ENCODE measurements at regions not wholly inside any gene's neighbourhood (a gene's known extent, or its start where the extent isn't known, plus 50 kb on each side); places are given as distances from the start of the nearest gene placed in this dataset.

- no peak for DNase-seq
Observed at GRCh38 chr4:123575291-123575690, 178.7 kb downstream of the SPRY1 start.

DNA sequence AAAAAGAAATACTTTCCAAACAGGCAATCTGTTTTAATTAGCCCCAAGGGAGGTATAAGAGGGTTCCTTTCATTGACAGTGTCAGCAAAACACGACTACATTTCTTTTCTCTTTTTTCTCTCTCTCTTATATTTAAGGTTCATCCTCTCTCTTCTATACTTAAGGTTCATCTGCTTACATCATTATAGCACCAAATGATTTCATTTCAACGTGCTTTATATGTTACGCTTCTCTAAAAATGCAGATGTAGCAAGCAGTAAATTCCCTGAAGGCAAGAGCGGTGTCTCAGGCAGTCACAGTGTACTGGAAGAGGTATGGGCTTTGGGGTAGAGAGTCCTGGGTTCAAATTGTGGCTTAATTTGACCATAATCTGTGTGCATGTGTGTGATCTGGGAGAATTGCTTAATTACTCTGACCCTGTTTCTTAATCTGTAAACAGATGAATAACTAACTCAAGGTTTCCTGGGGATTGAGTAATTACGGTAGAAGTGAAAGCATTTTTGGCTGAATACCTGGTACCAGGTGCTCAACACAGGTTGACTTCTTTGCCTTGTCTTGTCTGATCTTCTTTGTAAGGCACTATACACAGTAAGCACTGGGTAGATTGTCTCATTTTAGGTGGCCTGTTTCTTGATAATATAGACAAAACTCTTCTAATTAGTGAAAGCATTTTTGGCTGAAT is 180.8 kb downstream of the SPRY1 start:
- DNase-seq: no peak

- no peak for DNase-seq
Observed at GRCh38 chr4:123578276-123579029, 181.9 kb downstream of the SPRY1 start.

GRCh38 chr4:123579961-123580360 is 183.4 kb downstream of the SPRY1 start:
- no peak for DNase-seq

GRCh38 chr4:123580981-123581664 is 184.5 kb downstream of the SPRY1 start:
- no peak for DNase-seq

DNA sequence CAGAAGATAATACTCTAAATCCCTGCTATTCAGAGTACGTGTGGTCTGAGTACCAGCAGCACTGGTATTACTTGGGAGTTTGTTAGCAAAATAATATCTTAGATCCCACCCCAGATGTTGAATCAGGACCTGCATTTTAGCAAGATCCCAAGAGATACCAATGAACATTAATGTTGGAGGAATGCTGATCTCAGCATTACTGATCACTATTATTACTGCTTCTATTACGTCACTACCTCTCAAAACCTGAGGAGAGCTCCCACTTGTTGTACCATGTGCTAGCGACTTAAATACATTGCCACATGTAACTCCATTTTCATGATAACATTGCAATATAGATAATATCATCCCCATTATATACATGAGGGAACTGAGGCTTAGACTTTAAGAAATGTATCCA is 185.2 kb downstream of the SPRY1 start:
- DNase-seq: no peak

DNA sequence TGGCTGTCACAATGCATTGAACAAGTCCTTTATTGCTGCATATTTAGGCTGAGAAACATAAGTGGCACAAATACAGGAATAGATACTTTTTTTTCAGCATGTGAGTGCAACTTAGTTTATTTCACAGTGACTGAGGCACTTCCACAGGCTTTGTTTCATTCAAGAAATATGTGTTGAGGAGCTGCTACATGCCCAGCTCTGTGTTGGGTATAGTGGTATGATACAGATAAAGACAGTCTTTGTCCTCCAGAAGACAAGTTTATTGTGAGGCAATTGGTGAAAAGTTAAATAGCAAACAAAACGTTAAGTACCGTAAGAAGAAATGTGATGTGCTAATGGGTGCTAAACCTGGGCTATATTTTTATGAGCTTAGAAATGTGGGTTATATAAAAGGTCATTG is 186.4 kb downstream of the SPRY1 start:
- no peak for DNase-seq

DNA sequence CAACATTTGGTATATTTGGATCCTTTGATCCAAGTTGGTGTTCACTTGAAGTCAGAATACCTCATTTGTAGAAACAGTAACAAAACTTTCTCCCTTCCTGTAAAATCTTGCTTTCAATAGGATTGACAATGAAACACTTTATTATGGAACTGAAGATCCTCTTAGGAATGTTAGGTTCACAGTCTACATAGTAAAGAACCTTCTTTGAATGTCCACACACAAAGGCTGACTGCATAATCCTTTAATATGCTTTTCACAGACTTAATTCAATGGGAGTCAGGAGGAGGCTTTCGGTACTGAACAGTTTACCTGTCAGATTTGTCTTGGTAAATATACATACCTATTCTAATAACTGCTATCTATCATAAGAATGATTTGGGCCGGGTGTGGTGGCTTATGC is 188.5 kb downstream of the SPRY1 start:
- DNase-seq: no peak

GRCh38 chr4:123587983-123588494 is 191.4 kb downstream of the SPRY1 start:
- DNase-seq: no peak

DNA sequence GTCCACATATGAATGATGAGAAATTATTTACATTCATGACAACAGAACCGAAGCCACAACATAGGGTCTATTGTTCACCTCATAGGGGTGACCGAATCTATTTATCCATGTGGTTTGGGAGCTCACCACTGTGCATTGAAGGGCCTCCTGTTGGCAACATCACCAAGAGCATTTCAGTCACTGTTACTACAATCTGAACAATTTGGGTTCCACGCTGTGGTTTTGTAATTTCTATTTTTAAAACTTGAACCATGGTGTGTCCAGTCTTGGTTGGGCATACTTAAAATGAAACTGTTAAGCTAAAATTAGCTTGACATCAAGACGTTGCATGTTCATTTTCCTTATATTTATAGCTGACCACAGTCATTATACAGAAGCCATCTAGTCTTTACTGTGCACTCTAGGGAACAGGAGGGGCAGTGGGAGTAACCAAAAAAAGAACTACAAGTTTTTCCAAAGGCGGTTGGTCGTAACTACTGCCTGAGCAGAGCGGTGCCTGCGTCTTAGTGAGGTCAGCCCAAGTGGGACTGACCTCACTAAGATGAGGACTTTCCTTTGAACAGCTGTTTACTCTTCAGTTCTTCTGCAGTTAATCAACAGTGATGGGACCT is 192.1 kb downstream of the SPRY1 start:
- DNase-seq: no peak

DNA sequence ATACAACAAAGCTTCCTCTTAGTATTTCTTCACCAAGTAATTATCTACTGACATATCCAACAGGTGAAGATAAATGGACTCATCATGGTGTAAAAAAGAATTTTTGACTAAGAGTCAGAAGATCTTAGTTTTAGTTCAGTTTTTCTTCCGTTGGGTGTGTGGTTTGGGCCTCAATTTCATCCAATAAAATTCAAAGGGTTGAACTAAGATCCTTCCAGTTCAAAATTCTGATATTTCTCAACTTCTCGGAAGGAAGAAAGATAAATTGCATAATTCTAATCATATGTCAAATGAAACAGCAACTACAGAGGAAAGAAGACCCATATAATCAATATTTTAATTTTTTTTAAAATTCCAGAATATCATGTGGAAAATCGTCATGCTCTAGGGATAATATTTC is 192.7 kb downstream of the SPRY1 start:
- DNase-seq: no peak

- DNase-seq: no peak
Observed at GRCh38 chr4:123591875-123592274, 195.3 kb downstream of the SPRY1 start.

DNA sequence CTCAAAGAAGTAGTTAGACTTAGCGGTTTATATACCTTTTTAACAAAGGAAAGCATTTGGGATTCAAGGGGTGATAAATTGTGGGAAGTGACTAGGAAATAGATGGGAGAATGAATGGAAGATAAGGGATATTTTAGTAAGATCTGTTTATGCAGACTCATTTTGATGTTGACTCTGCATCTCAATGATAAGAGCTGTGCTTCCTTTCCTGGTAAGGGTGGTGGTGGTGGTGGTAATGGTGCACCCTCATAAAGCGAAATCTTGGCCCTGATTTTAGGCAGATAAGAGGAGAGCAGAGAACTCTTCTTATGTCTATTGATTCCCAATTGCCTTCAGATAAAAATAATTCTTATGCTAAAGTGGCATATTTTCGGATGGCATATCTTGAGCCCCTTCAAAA is 197.1 kb downstream of the SPRY1 start:
- DNase-seq: no peak

DNA sequence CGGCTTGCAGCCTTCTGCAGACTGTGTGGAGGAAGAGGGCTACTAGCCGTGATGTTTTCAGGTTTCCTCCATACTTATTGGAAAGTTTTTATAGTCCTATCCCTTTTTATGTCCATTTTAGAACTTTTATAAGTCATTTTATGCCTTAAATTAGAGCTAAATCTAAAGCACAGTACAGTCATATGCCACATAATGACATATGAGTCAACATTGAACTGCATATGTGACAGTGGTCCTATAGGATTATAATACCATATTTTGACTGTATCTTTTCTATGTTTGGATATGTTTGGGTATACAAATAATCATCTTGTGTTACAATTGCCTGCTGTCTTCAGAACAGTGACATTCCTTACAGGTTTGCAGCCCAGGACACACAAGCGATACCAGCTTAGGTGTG is 200.2 kb downstream of the SPRY1 start:
- no peak for DNase-seq

DNA sequence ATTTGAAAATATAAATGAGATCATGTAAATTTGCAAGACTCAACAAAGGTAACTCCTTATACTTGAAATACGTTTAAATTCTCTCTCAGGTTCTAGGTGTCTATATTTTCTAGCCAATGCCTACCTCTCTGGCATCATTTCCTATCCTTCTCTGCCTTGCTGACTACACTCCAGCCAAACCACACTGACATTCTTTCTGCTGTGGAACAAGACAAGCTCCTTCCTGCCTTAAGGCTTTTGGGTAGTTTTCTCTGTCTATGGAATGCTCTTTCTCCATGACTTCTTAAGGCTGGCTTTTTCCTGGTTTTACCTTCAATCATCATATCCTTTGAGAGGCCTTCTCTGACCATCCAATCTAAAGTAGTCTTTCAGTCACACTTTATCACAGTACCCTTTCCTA is 201.0 kb downstream of the SPRY1 start:
- DNase-seq: no peak

DNA sequence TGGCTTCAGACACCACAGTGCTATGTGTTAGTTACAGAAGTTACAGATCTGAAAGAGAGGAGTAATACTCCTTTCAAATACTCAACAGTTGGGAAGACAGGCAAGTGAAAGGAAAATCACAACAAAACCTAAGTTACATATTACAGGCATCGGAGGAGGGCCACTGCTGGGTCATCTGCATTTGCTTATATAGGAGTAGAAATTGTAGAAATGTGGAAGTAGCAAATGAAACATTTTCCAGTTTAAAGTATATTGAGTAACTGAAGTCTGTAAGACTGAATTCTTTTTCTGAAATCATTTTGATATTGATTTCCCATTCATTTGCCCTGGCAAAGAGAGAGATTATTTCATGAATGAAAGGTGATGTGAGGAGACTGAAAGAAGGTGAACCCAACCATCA is 201.7 kb downstream of the SPRY1 start:
- no peak for DNase-seq

- no peak for DNase-seq
Observed at GRCh38 chr4:123599061-123599919, 202.7 kb downstream of the SPRY1 start.

DNA sequence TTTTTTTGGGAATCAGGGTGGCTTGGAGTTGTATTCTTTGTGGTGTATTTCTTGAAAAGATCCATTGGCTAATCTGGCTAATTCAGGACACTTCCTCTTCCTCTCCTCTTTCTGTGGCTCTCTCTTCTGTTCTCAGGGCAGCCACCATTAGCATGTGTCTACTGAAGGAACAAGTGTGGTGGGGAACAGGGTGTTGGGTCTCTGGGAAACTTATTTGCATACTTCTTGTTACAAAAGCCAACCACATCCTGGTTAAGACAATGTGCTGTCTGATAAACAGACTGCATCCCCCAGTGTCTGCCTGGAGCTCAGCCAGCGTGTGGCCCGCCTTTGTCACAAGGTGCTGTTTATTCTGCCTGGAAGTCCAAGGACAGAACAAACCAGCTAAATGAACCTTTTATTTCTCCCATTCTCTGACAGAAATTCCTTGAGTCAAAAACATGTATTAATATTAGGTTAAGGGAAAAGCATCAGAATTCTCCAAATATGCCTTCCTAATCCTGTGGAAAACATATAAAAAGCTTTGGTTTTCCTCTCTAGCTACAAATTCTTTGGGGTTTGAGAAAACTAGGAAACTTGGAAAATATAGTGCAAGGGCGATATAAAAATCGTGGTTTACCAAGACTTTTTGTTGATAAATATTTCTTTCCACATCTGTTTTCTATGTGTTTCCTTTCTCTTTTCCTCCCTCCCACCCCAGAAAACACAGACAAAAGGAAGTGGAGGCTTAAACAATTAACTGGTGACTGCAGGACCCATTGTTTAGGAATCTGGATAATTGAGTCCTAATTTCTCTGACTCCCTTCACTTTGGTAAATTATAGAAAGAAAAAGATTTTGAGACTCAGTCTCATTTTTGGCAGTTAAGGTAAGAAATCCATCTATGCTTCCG is 203.6 kb downstream of the SPRY1 start:
- no peak for DNase-seq

DNA sequence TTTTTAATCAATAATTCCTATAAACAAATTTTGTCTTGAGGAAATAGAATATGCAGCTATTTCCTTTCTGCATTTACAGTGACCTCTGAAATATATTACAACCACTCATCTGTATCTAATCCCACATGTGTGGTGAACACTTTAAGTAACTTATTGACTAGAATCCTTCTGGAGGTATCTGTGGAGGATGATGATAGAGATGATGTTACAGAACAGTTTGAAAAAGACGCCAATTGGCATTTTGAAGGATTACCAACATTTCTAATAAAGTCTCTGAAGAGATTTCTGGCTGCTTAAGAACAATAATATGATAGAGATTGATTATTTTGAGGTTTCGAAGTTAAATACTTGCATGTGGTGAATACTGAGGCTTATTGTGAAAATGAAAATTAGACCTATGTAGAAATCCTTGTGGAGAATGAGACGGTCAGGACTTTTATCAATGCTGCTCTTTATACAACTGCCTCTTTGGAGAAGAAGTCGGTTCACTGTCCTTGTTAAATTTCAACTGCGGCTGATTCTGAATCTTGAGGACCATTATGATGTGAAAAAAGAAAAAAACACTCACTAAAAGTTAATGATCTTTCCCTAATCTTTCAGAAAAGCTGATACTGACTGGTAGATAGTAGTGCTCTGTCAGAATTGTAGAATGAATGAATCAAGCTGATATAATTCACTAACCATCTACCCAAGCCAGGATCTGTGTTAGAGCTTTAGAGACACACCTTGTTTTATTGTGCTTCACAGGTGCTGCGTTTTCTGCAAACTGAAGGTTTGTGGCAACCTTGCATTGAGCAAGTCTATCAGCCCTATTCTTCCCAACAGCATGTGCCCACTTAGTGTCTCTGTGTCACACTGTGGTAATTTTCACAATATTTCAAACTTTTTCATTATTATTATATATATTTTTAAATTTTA is 204.7 kb downstream of the SPRY1 start:
- DNase-seq: no peak

GRCh38 chr4:123602007-123602406 is 205.4 kb downstream of the SPRY1 start:
- DNase-seq: no peak
